GM19240 (cell line): ENCODE measurements at regions not wholly inside any gene's neighbourhood (a gene's known extent, or its start where the extent isn't known, plus 50 kb on each side); places are given as distances from the start of the nearest gene placed in this dataset.

Experiments
- DNase-seq: peaks from one replicate; pipeline ENCODE4 v3.0.0; 2011; ENCODE audit warnings: low spot score; ENCODE audit not compliant: insufficient read length

- DNase-seq: no peak
These were observed 250.8 kb downstream of the C4orf33 start for GRCh38 chr4:129346734-129347133.

- DNase-seq: no peak
These were observed 255.1 kb downstream of the C4orf33 start for GRCh38 chr4:129350834-129351721.

GRCh38 chr4:129352480-129352879 lies 256.5 kb downstream of the C4orf33 start:
- no peak for DNase-seq

GRCh38 chr4:129353490-129353889 lies 257.5 kb downstream of the C4orf33 start:
- DNase-seq: no peak

GRCh38 chr4:129355031-129355430 lies 259.1 kb downstream of the C4orf33 start:
- no peak for DNase-seq

GRCh38 chr4:129355516-129355915 lies 259.6 kb downstream of the C4orf33 start:
- no peak for DNase-seq

- DNase-seq: no peak
These were observed 262.6 kb downstream of the C4orf33 start for GRCh38 chr4:129358571-129358970.

- no peak for DNase-seq
These were observed 263.5 kb downstream of the C4orf33 start for GRCh38 chr4:129359461-129359860.

- peak; percentile 16 for DNase-seq
These were observed 266.8 kb downstream of the C4orf33 start for GRCh38 chr4:129362691-129363274.

- DNase-seq: no peak
These were observed 268.9 kb downstream of the C4orf33 start for GRCh38 chr4:129364747-129365452.

GRCh38 chr4:129369361-129370010 lies 273.5 kb downstream of the C4orf33 start:
- no peak for DNase-seq

- DNase-seq: no peak
These were observed 275.1 kb downstream of the C4orf33 start for GRCh38 chr4:129371065-129371464.

GRCh38 chr4:129371926-129372325 lies 276.0 kb downstream of the C4orf33 start:
- no peak for DNase-seq

- DNase-seq: no peak
These were observed 281.3 kb downstream of the C4orf33 start for GRCh38 chr4:129377131-129377845.

GRCh38 chr4:129378364-129378763 lies 282.4 kb downstream of the C4orf33 start:
- DNase-seq: no peak

- no peak for DNase-seq
These were observed 283.5 kb downstream of the C4orf33 start for GRCh38 chr4:129379429-129379828.

GRCh38 chr4:129384974-129385373 lies 289.0 kb downstream of the C4orf33 start:
- no peak for DNase-seq

- no peak for DNase-seq
These were observed 291.7 kb downstream of the C4orf33 start for GRCh38 chr4:129387666-129388065.

GRCh38 chr4:129393976-129394375 lies 298.0 kb downstream of the C4orf33 start:
- DNase-seq: no peak

- no peak for DNase-seq
These were observed 298.7 kb downstream of the C4orf33 start for GRCh38 chr4:129394635-129395034.

GRCh38 chr4:129403848-129404247 lies 307.9 kb downstream of the C4orf33 start:
- DNase-seq: no peak
